Loucy (cell line): ENCODE measurements at regions not wholly inside any gene's neighbourhood (a gene's known extent, or its start where the extent isn't known, plus 50 kb on each side); places are given as distances from the start of the nearest gene placed in this dataset.
"Not testable (repeated sequence)": the region's sequence is repeated elsewhere in the genome, so short reads cannot be mapped to it uniquely, and the experiment has no call there.

Source experiments
- H2AFZ ChIP-seq: fragments of 200-600 bp; sonication (generic); 2 replicates; pipeline ENCODE4 v1.6.0; 2016; ENCODE audit warnings: antibody characterized with exemption, mild to moderate bottlenecking, low read length, moderate library complexity
- H3F3A ChIP-seq: fragments of 200-600 bp; 2 replicates; pipeline ENCODE4 v1.6.0; 2016; ENCODE audit warnings: antibody characterized with exemption, low read depth, mild to moderate bottlenecking
- H3K27me3 ChIP-seq: fragments of 200-600 bp; sonication (generic); 2 replicates; pipeline ENCODE4 v1.6.1; 2014; ENCODE audit warnings: low read length, mild to moderate bottlenecking; ENCODE audit not compliant: insufficient read depth, poor library complexity, severe bottlenecking
- H3K36me3 ChIP-seq: fragments of 200-600 bp; sonication (generic); 2 replicates; pipeline ENCODE4 v1.6.1; 2016; ENCODE audit warnings: low read length; ENCODE audit not compliant: insufficient read depth
- H3K4me1 ChIP-seq: fragments of 200-600 bp; sonication (generic); 2 replicates; pipeline ENCODE4 v1.5.1; 2014; ENCODE audit warnings: low read length, mild to moderate bottlenecking; ENCODE audit not compliant: insufficient read depth, poor library complexity, severe bottlenecking
- H3K4me2 ChIP-seq: fragments of 200-600 bp; sonication (generic); 2 replicates; pipeline ENCODE4 v1.6.0; 2014; ENCODE audit warnings: antibody characterized with exemption, low read length, low read depth, mild to moderate bottlenecking; ENCODE audit not compliant: poor library complexity, severe bottlenecking
- H3K4me3 ChIP-seq: fragments of 200-600 bp; sonication (generic); 2 replicates; pipeline ENCODE4 v1.5.1; 2014; ENCODE audit warnings: low read length, mild to moderate bottlenecking, mixed read lengths; ENCODE audit not compliant: poor library complexity, severe bottlenecking
- H3K79me2 ChIP-seq: fragments of 200-600 bp; sonication (generic); 2 replicates; pipeline ENCODE4 v1.6.1; 2014; ENCODE audit warnings: low read length; ENCODE audit not compliant: insufficient read depth
- H3K9ac ChIP-seq: fragments of 200-600 bp; sonication (generic); 2 replicates; pipeline ENCODE4 v1.6.0; 2014; ENCODE audit warnings: mild to moderate bottlenecking, low read depth, low read length, moderate library complexity; ENCODE audit not compliant: poor library complexity, severe bottlenecking
- H3K9me2 ChIP-seq: fragments of 200-600 bp; sonication (generic); replicated peaks from 2 replicates; pipeline ENCODE4 v1.6.1; 2016; ENCODE audit warnings: low read depth, low read length, mixed read lengths
- H3K9me3 ChIP-seq: fragments of 200-600 bp; sonication (generic); 2 replicates; pipeline ENCODE4 v1.6.1; 2014; ENCODE audit warnings: mild to moderate bottlenecking, antibody characterized with exemption, low read length, low read depth; ENCODE audit not compliant: insufficient read depth
- H4K20me1 ChIP-seq: fragments of 200-600 bp; sonication (generic); 2 replicates; pipeline ENCODE4 v1.6.0; 2014; ENCODE audit warnings: antibody characterized with exemption, low read length, mild to moderate bottlenecking; ENCODE audit not compliant: insufficient read depth, poor library complexity, severe bottlenecking
- EZH2phosphoT487 ChIP-seq: fragments of 200-600 bp; IDR thresholded peaks from 2 replicates; pipeline ENCODE4 v1.6.1; 2018; ENCODE audit warnings: antibody characterized with exemption, mild to moderate bottlenecking, moderate library complexity, borderline replicate concordance
- TF ChIP-seq, protein P1 (sequence below): fragments of 200-600 bp; sonication (generic); conservative IDR thresholded peaks from 2 replicates; pipeline ENCODE4 v1.5.1; 2014; ENCODE audit warnings: mild to moderate bottlenecking, antibody characterized with exemption, low read length

DNA sequence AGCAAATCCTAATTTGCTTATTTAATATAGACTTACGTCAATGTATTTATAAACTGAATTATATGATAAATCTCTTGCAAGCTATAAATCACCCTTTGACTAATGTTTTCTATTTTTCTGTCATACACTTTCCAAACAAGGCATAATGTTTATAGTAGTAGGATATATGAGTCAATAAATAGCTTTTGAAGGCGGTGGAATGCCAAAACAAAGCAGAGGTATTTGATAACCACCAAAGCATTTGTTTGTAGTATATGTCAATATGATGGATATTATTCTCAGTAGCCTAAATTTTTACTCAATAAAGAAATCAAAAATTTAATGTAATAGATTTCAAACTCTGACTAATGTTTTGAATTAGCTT lies 1354.6 kb downstream of the HACE1 start:
- Histone ChIP-seq H3K4me1 (no peaks in the 10 kb centered on the region), H3K36me3 (no peaks in the 10 kb centered on the region), H4K20me1 (no peaks in the 10 kb centered on the region), H2AFZ (no peak overlapping the region), H3K4me3 (no peak overlapping the region), H3F3A (no peaks in the 10 kb centered on the region), H3K4me2 (no peak overlapping the region), H3K27me3 (no peaks in the 10 kb centered on the region), H3K9me3 (no peaks in the 10 kb centered on the region), H3K9ac (no peak overlapping the region), H3K9me2 (no peaks in the 10 kb centered on the region; the same call in 1 of the 2 replicates), H3K79me2 (no peaks in the 10 kb centered on the region)
- TF ChIP-seq, protein P1, sequence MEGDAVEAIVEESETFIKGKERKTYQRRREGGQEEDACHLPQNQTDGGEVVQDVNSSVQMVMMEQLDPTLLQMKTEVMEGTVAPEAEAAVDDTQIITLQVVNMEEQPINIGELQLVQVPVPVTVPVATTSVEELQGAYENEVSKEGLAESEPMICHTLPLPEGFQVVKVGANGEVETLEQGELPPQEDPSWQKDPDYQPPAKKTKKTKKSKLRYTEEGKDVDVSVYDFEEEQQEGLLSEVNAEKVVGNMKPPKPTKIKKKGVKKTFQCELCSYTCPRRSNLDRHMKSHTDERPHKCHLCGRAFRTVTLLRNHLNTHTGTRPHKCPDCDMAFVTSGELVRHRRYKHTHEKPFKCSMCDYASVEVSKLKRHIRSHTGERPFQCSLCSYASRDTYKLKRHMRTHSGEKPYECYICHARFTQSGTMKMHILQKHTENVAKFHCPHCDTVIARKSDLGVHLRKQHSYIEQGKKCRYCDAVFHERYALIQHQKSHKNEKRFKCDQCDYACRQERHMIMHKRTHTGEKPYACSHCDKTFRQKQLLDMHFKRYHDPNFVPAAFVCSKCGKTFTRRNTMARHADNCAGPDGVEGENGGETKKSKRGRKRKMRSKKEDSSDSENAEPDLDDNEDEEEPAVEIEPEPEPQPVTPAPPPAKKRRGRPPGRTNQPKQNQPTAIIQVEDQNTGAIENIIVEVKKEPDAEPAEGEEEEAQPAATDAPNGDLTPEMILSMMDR, result no peak
- TF ChIP-seq EZH2phosphoT487, result no peak

DNA sequence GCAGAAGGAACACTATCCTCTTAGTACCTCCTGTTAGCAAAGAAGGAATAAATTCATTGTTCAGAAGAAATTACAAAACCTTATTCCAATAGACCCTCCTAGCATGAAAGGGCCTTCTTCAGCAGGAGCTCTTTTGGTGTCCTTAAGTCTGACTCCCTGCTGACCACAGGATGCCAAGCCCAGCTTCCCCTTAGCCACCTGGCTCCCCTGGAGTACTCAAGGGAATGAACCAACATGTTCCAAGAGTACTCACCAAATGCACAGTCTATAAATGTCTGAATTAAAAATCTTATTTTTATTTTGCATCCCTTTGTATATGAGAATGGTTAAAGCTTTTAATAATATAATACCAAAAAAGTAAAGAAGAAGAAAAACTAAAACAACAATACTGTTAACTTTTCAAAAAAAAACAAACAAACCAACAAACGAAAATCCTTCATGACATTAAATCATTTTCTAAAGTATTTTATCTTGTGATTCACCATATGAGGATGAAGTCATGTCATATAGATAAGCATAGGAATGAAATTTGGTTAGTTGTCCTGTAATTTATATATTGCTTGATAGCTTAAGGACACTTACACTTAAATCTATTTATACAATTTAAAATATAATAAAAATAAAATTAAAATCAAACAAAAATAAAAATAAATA lies 1355.1 kb downstream of the HACE1 start:
- no peaks in the 10 kb centered on the region for H3K79me2 ChIP-seq
- no peaks in the 10 kb centered on the region for H3F3A ChIP-seq
- TF ChIP-seq EZH2phosphoT487, result no peak
- TF ChIP-seq, protein P1, result no peak
- H3K4me3 ChIP-seq, result no peak overlapping the region
- no peaks in the 10 kb centered on the region for H3K27me3 ChIP-seq
- H3K4me1 ChIP-seq, result no peaks in the 10 kb centered on the region
- no peak overlapping the region for H3K4me2 ChIP-seq
- H3K9me2 ChIP-seq, result no peaks in the 10 kb centered on the region; the same call in 1 of the 2 replicates
- H3K9ac ChIP-seq, result no peak overlapping the region
- H3K36me3 ChIP-seq, result no peaks in the 10 kb centered on the region
- H4K20me1 ChIP-seq, result no peaks in the 10 kb centered on the region
- no peaks in the 10 kb centered on the region for H3K9me3 ChIP-seq
- H2AFZ ChIP-seq, result no peak overlapping the region

DNA sequence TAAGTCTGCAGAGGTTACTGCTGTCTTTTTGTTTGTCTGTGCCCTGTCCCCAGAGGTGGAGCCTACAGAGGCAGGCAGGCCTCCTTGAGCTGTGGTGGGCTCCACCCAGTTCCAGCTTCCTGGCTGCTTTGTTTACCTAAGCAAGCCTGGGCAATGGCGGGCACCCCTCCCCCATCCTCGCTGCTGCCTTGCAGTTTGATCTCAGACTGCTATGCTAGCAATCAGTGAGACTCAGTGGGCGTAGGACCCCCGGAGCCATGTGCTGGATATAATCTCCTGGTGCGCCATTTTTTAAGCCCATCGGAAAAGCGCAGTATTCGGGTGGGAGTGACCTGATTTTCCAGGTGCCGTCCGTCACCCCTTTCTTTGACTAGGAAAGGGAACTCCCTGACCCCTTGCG lies 1363.1 kb downstream of the HACE1 start:
- not testable (repeated sequence) for H3K27me3 ChIP-seq, H3F3A ChIP-seq, H3K79me2 ChIP-seq, H2AFZ ChIP-seq, H3K4me2 ChIP-seq, H4K20me1 ChIP-seq, H3K9me3 ChIP-seq, H3K4me3 ChIP-seq, H3K4me1 ChIP-seq, H3K9ac ChIP-seq, H3K36me3 ChIP-seq, H3K9me2 ChIP-seq

DNA sequence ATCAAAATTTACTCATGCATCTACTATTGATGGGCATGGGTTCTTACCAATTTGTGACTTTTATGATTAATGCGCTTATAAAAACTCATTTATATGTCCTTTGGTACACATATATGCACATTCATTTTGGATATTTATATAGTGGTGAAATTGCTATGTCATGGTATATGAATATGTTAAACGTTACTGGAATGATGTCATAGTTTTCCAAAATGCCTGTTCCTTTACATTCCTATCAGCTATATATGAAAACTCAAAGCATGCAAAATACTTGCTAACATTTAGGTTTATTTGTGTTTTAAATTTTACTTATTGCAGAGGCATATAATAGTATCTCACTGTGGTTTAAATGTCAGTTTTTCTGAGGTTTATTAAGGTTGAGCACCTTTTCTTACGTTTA lies 1403.1 kb downstream of the HACE1 start:
- H3K27me3 ChIP-seq, result no peaks in the 10 kb centered on the region
- no peaks in the 10 kb centered on the region for H3F3A ChIP-seq
- H3K9me3 ChIP-seq, result no peaks in the 10 kb centered on the region
- no peaks in the 10 kb centered on the region for H4K20me1 ChIP-seq
- no peaks in the 10 kb centered on the region for H3K36me3 ChIP-seq
- no peaks in the 10 kb centered on the region for H3K9me2 ChIP-seq
- no peak overlapping the region for H3K4me2 ChIP-seq
- no peak overlapping the region for H3K9ac ChIP-seq
- H3K4me3 ChIP-seq, result no peak overlapping the region
- no peak for TF ChIP-seq EZH2phosphoT487
- TF ChIP-seq, protein P1, result no peak
- no peaks in the 10 kb centered on the region for H3K79me2 ChIP-seq
- no peak overlapping the region for H2AFZ ChIP-seq
- H3K4me1 ChIP-seq, result no peaks in the 10 kb centered on the region
